Peyer's patch (tissue), 4 donors: ENCODE measurements at regions not wholly inside any gene's neighbourhood (a gene's known extent, or its start where the extent isn't known, plus 50 kb on each side); places are given as distances from the start of the nearest gene placed in this dataset.

Source experiments
- POLR2A ChIP-seq, 2 donors: fragments of 450-650 bp; IDR thresholded peaks; one replicate each; pipeline ENCODE4 v1.5.1; 2017; ENCODE audit warnings: antibody characterized with exemption in 2 of 2, mild to moderate bottlenecking in 2 of 2, moderate library complexity in 2 of 2
- TF ChIP-seq, protein P1 (sequence below), 6 experiments: fragments of 450-650 bp in 4 of 6; fragments of 200-600 bp in 2 of 6; sonication (generic) in 1 of 6; IDR thresholded peaks; one replicate each; pipeline ENCODE4 v1.5.1; 2017 to 2019; ENCODE audit warnings: antibody characterized with exemption in 6 of 6, mild to moderate bottlenecking in 3 of 6, moderate library complexity in 1 of 6

DNA sequence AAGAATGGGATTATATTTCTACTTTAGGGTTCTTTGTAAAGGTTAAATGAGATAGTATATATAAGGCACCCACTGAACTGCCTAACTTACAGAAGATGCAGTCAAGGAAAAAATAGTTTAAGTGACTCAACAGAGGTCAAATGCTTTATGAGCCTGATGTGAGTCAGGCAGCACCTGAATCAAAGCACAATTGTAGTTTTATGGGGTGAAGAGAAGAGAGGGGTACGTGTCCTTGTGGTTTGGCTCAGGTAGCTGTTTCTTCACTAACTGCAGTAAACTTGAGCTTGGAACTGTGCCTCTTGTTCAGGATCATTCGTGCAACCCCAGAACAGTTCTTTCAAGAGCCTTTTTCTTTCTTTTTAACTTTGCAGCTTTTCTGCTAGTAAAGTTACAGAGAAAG, 125.2 kb upstream of the SPON1 start:
- TF ChIP-seq, protein P1, sequence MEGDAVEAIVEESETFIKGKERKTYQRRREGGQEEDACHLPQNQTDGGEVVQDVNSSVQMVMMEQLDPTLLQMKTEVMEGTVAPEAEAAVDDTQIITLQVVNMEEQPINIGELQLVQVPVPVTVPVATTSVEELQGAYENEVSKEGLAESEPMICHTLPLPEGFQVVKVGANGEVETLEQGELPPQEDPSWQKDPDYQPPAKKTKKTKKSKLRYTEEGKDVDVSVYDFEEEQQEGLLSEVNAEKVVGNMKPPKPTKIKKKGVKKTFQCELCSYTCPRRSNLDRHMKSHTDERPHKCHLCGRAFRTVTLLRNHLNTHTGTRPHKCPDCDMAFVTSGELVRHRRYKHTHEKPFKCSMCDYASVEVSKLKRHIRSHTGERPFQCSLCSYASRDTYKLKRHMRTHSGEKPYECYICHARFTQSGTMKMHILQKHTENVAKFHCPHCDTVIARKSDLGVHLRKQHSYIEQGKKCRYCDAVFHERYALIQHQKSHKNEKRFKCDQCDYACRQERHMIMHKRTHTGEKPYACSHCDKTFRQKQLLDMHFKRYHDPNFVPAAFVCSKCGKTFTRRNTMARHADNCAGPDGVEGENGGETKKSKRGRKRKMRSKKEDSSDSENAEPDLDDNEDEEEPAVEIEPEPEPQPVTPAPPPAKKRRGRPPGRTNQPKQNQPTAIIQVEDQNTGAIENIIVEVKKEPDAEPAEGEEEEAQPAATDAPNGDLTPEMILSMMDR (IDR thresholded peaks at IDR 0.05), result no peak
- no peak for TF ChIP-seq POLR2A (IDR thresholded peaks at IDR 0.05)
